Cardiac septum (tissue), 1 donor: ENCODE measurements at regions not wholly inside any gene's neighbourhood (a gene's known extent, or its start where the extent isn't known, plus 50 kb on each side); places are given as distances from the start of the nearest gene placed in this dataset.
"Not testable (repeated sequence)": the region's sequence is repeated elsewhere in the genome, so short reads cannot be mapped to it uniquely, and the experiment has no call there.

Experiments
- DNase-seq: peaks from one replicate; pipeline ENCODE4 v3.0.0-alpha.2; 2020; ENCODE audit warnings: low spot score
- intact Hi-C: fragments of 100-400 bp; cut with DNase I; formaldehyde crosslinking; loops from one replicate; pipeline ENCODE4 v1.14.0; 2022
- donor health status: DM: no; HTN: no; CAD: no.

DNA sequence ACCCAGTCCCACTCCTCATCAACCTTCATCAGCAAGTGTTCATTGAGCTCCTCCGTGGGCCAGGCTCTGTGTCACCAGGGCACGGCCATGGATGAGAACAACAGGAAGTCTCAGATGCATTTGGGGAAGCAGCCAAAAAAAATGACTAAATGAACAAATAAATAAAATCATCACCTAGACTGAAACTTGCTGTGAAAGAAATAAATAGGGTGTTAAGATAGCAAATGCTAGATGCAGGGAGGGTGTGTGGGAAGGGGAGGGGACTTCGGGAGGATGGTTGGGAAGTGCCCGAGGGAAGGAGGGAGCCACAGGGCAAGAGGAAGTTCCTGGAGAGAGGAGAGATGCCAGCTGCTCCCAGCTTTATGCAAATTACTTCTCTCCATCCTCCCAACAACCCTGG is 696.7 kb downstream of the PTPRU start:
- no peak for DNase-seq
- intact Hi-C loops: no loop called here

DNA sequence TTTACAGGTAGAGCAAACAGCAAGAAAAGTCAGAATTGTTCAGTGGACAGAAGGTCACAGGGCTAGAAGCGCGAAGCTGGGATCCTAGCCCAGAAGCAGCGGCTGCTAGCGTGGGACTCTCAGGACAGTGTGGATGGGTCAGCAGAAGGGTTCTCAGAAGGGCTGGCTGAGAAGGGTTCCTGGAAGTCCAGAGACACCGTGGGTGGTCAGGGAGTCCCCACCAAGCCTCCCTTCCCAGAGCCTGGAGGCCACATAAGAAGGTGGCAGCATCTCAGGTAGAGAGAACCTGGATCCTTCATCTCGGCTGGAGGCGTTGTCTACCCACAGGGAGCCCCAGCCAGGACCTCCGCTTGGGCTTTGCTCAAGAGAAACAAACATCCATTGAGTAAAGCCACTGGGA is 696.3 kb downstream of the PTPRU start:
- intact Hi-C loops: no loop called here
- DNase-seq: no peak

DNA sequence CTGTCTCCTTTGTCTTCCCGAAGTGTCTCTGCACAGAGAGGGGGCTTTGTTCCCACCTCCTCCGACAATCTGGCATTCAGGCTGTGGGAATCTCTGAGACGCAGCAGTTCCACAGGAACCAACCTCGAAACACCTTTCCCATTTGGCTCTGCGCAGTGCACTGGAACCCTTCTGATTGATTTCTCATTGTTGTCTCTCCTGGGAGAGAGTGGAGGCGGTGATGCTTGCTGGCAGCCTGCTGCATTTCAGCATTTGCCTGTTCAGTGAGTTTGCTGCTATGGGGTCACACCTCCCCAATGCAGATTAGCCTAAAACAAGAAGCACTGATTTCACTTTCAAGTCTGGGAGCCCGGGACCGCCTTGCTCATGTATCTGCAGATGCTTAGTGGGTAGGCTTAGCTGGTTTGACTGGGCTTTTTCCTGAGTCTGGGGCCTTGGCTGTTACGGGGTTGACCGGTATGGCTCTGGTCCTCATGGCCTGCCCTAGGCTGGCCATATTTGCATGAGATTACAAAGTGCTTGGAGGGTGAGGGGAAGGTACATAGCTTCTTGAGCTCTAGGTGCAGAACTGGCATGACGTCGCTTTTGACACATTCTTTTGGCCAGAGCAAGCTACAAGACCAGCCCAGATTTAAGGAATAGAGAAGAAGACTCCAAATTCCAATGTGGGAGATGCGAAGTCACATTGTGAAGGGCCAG is 695.3 kb downstream of the PTPRU start:
- DNase-seq: no peak
- intact Hi-C loops: no loop called here

DNA sequence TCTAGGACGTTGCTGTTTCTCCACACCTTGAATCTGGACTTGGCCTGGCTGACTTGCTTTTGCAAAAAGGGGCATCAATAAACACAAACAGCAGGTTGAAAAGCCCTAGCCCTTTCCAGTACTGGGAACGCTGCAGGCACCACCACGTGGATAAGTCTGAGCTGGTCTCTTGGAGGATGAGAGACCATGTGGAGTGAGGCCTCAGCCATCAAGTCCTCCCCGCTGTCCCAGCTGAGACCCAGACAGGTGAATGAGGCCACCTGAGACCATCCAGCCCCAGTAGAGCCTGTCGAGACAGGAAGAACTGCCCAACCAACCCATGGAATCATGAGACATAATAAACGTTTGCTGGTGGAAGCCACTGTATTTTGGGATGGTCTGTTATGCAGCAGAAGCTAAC is 688.7 kb downstream of the PTPRU start:
- DNase-seq: no peak
- intact Hi-C loops: no loop called here

DNA sequence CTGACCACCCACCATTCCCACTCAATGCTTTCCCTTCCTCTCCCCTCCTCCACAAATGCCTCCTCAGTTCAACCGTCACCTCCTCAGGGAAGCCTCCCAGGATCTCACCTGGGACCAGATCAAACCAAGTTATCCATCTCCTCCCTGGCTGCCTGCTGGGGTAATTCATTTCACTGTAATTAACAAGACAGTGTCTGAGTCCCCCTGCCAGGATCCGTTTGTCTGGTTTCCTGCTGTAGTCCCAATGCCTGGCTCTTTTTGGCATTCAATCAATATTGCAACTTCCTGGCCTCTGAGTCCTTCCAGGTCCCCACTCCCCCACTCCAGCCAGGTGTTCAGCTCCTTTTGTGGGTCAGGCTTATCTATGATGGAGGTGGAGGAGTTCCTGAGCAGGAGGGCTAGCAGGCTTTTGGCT is 687.7 kb downstream of the PTPRU start:
- intact Hi-C loops: no loop called here
- DNase-seq: no peak

DNA sequence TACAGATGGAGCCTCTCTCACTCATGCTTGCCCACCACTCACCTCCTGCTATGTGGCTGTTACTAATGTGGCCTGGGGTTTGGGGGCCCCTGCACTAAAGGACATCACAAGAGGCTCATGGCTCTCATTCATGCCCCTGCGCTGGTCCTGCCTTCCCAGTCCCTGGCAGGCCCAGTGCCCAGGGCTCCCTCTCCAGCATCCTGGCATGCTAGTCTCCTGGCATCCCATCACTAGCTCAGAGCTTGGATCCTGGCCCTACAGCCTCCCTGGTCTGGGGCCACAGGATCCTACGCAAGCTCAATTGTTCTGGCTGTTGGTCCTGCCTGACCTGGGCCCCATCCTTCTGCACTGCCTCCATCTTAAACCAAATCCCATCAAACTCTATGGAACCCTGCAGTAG is 685.4 kb downstream of the PTPRU start:
- no peak for DNase-seq
- intact Hi-C loops: no loop called here

DNA sequence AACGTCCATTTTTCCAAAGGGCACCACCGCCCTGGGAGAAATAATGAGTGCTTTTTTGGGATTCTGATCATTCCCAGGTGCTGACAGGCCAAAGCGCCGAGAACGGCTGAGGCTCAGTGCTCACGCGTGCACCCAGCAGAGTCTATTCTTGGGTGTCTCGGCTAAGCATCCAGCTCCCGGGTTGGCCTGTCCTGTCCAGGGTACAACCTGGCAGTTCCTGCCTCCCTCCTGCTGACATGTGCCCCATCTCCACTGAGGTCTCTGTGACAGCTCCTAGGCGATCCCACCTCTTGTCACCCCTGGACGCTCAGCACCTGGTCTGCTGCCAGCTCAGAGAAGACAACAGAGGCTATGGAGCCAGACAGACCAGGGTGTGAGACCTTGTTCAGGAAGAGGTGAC is 684.5 kb downstream of the PTPRU start:
- intact Hi-C loops: no loop called here
- no peak for DNase-seq

DNA sequence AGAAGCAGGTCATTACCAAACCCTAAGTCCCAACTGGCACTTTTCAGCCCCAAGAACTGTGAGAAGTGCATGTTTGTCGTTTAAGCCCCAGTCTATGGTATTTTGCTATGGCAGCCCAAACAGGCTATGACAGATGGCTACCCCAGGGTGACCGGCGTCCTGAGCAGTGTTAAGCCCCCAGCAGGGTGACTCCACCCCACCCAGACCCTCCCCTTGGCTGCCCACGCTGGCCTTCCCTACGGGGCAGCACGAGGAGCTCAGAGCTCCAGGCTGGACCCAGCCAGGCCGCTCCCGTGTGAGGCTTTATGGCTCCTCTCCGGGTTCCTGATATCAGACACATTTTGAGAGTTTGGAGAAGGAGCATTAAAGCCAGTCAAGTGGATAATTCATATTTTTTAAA is 684.0 kb downstream of the PTPRU start:
- intact Hi-C loops: no loop called here
- no peak for DNase-seq

DNA sequence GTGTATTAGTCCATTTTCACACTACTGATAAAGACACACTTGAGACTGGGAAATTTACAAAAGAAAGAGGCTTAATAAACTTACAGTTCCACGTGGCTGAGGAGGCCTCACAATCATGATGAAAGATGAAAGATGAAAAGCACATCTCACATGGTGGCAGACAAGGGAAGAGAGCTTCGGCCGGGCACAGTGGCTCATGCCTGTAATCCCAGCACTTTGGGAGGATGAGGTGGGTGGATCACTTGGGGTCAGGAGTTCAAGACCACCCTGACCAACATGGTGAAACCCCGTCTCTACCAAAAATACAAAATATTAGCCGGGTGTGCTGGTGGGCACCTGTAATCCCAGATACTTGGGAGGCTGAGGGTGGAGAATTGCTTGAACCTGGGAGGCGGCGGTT is 682.7 kb downstream of the PTPRU start:
- intact Hi-C loops, DNase-seq: not testable (repeated sequence)

DNA sequence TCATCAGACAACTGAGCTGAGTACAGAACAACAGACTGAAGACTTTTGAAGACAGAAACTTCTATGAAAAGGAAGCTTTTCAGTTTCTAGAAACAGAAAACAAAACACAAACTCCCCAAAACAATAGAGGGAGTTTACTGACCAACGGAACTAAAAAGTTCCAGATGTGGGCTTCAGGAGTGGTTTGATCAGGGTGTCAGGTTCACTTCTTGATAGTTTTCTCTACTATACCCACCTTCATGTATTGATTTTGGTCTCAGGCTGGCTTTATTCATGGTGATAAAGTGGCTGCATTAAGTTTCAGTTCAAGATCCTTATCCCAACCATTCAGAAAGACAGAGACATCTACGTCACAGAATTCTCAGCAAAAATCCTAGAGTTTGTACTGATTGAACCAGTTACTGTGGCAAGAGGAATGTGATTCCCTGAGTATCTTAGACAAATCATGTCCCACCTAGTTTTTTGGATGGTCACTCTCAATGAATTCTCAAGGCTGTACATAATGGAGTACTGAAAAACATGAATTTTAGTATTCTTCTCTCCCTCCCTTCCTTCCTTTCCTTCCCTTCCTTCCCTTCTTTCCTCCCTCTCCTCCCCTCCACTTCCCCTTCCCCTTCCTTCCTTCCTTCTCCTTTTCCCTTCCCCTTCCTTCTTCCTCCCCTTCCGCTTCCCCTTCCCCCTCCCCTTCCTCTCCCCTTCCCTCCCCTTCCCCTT is 680.5 kb downstream of the PTPRU start:
- no peak for DNase-seq
- intact Hi-C loops: no loop called here

DNA sequence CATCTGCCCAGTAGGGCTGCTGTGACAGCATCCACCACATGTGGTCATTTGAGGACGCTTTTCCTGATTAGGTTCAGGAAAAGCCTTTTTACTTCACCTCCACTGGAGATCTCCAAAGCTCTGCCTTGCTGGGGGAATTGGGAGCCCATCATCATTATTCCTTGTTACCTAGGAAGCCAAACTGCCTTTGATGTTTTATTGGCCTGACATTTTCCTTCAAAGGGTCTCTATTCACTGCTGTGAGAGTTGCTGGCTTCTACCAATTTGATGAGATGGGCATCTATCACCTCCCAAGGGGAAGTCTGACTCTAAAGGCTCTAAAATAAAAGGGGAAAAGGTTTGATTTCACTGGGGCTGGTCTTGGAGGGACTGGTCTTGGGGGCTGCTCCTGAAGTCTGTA is 678.6 kb downstream of the PTPRU start:
- DNase-seq: no peak

DNA sequence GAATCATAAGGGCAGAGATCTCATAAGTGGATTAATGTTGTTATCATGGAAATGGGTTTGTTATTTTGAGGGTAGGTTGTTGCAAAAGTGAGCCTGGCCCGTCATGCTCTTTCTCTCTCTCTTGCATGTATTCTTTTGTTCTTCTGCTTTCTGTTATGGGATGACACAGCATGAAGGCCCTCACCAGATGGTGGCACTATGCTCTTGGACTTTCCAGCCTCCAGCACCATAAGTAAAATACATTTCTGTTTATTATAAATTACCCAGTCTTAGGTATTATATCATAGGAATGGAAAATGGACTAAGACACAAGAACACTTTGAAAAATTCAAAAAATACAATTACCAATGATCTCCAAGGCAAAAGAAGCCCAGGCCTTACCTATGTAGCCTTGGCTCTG is 676.1 kb downstream of the PTPRU start:
- DNase-seq: no peak
- intact Hi-C loops: no loop called here

More for the DNA sequence above, 678.6 kb downstream of the PTPRU start:
- intact Hi-C loops: no loop called here

DNA sequence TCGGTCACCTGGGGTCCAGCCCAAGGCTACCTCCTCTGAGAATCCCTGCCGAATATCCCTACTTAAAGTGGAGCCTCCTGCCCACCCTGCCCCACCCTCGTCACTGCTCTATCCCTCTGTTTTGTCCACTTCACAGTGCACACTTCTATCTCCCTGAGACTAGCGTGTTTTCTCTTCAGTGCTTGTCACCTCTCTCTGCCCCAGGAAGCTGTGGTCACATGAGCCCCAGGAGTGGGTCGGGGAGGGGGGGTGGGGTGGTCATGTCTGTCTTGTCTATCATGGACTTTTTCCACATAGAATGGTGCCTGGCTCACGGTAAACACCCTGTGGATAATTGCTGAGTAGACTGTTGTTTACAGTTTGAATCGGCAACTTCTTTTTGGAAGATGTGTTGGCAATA is 673.6 kb downstream of the PTPRU start:
- no peak for DNase-seq
- intact Hi-C loops: loop anchor here (5.0 kb wide), 1 partner anchor 172 kb away; no protein-coding TSS in a partner anchor

DNA sequence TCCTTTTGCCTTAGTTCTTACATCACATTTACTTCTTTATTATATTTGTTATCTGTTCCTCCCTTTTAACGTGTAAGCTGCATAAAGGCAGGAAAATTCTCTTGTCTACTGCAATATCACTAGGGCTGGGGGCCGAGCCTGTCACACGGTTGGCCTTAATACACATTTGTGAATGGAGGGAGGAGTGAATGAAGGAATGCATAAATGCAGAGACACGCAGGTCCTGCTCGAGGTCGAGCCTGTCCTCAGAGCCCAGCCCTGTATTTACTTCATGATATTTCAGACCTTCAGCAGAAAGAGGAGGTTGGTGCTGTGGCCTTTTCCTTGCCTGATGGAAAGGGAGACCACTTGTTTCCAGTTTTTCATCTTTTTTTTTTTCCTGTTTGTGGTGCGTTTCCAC is 671.3 kb downstream of the PTPRU start:
- intact Hi-C loops: loop anchor here (5.0 kb wide), 1 partner anchor 175 kb away; no protein-coding TSS in a partner anchor
- DNase-seq: no peak

DNA sequence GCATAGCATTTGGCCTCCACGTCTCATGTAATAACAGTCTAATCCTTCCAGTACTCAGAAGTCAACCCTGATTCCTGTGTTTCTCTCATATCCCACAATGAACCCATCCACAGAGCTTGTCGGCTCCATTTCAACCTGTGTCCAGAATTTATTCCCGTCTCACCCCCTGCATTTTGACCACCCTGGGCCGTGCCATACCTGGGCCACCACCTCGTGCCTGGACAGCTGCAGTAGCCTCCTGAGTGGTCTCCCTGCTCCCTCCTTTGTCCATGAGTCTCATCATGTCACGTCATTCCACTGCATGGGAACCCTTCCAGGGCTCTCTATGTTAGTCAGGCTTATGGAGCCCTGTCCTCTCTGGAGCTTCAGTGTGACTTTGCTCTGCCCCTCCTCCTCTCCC is 670.6 kb downstream of the PTPRU start:
- intact Hi-C loops: loop anchor here (5.0 kb wide), 1 partner anchor 175 kb away; no protein-coding TSS in a partner anchor
- peak; percentile 2 for DNase-seq

DNA sequence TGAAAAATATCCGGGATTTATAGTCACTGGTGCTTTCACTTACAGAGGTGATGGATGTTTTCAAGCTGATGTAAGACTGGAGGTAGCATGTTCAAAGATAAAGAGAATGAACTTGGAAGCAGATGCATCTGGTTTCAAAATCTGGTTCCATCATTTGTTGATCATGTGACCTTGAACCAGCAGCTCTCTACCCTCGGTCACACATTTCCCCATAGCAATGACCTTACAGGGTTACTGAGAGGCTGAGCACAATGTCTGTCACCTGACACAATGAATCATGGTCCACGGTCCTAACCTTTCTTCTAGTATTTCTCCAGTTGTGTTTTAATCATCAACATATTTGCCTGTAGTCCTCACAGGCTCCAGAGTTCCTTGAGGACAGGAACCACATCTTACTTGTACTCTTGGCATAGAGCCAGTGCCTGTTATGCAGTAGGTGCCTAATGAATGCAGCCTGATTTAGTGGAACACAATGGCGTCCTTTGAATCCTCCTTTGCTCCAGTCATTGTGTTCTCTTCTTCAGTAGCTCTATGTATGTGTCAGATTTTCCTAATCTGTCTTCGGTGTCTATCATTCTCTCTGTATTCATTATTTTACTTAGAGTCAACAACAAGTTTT is 667.3 kb downstream of the PTPRU start:
- intact Hi-C loops: no loop called here
- DNase-seq: no peak

DNA sequence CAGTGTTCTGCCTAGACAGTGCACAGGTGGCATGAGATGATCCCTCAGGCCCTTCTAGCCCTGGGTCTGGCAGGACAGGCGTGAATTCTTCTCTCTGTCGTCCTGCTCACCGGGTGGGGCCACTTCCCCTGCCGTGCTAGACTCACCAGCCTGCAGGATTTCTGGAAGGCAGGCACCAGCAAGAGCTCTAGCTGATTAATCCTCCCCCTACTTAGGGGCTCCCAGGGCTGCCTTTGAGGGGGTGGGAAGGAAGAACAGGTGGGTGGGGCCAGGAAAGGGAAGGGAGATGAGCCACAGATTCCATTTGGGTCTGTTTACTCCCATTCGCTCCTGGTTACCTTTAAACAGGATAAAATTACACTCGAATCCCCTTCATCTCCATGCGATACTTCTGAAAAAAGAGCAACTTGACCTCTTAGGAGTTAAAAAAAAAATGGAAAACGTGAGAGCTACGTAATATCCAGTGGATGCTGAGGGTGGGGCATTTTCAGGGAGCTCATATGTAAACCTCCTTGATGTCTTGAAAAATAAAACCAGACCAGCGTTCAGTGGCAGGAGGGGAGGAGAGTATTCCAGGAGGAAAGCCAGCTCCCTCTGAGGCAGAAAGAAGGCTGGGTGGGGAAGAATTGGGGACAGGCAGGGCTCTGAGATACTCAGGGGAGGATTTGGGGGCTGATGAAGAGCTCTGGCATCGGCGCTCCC is 665.5 kb downstream of the PTPRU start:
- intact Hi-C loops: no loop called here
- DNase-seq: peak; percentile 24

DNA sequence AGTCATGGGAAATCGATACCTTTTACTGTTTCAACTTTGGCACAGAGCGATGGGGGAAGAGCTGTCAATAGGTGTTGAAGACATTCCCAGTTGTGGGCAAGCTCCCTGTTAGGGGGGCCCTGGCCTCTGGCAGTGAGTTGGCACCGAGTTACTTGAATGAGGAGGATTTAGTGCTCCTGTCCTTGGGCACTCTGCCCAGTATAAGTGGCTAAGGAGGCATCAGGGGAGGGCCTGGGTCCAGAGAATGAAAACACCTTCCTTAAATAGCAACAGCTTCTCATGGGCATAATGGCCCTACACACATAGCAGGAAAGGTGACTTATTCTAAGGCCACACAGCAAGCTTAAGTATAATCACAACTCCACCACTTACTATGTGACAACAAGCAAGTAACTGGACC is 664.4 kb downstream of the PTPRU start:
- DNase-seq: peak; percentile 76
- intact Hi-C loops: no loop called here

DNA sequence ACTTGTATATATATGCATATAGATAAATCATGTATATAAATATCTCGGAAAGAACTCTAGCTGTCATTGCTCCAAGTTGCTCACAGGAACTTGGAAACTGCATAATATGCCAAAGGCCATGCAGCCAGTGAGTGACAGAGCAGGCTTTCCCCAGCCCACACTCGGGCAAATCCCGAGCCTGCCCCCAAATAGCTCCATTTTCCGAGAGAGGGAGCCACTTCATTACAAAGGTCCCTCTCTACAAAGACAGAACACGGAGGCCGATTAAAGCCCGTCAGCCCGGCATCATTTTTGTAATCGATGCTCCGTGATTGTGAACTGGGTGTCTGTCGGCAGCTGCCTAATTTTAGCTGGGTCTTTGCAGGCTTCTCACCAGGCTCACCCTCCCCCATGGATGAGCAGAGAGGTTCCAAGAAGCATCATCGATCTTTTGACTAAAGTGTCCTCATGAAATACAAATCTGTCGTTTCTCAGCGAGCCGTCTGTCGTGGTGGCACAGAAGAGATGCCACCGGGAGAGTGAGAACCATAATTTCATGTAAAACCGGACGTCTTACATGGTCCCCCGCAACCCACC is 663.9 kb downstream of the PTPRU start:
- intact Hi-C loops: no loop called here
- peak; percentile 55 for DNase-seq
